ENCODE measurements at regions not wholly inside any gene's neighbourhood (a gene's known extent, or its start where the extent isn't known, plus 50 kb on each side); places are given as distances from the start of the nearest gene placed in this dataset.

DNA sequence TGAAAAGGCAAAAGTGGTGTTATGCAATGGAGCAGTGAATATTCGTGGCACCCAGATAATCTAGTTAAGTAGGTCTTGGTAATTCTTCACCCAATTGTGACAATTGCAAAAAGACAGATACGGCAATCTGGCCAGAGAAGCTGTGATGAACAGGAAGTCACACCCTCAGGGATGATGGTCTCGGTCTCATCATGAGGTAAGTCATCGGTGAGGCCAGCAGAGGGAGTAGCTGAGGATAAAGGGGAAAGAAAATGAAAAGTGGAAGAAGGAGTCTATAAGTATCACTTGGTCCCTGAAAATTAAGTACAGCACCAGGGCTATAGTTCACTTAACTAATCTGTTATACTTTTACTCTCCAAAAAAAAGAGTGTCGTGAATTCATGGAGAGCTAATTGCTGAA is 258.8 kb upstream of the NCAM2 start:
- Histone ChIP-seq H3K79me2 (ENCODE audit: insufficient read depth, low read length) (no peaks in the 10 kb centered on the region), H3K27ac (ENCODE audit: low read depth, low read length) (no peak overlapping the region), H2AFZ (ENCODE audit: low read depth, low read length, poor library complexity, severe bottlenecking) (no peak overlapping the region), H3K27me3 (ENCODE audit: insufficient read depth, low read length) (no peaks in the 10 kb centered on the region), H3K4me1 (ENCODE audit: control insufficient read depth in 1 of 2, insufficient read depth in 2 of 2, low read length in 2 of 2) (no peaks in the 10 kb centered on the region), H3K4me2 (ENCODE audit: low read length) (no peak overlapping the region), H4K20me1 (ENCODE audit: insufficient read depth) (no peaks in the 10 kb centered on the region), H3K9me2 (ENCODE audit: insufficient read depth) (no peaks in the 10 kb centered on the region), H3K4me3 (replicated peaks in 1 of 2; ENCODE audit: low read depth in 1 of 2, low read length in 2 of 2) (no peak overlapping the region), H3K9me3 (ENCODE audit: control insufficient read depth in 1 of 2, insufficient read depth in 1 of 2, low read depth in 1 of 2, low read length in 2 of 2) (peaks cover 16 to 44% of the 10 kb centered on the region in 2 experiments; a peak in 3 of 4 replicates), H3K9ac (ENCODE audit: low read length) (no peak overlapping the region), H3K36me3 (ENCODE audit: control insufficient read depth in 1 of 2, insufficient read depth in 2 of 2, low read length in 2 of 2) (no peaks in the 10 kb centered on the region)
- CTCF ChIA-PET = no interaction called here
- intact Hi-C loops (cut with micrococcal nuclease) = no loop called here
- RAD21 ChIA-PET (ENCODE audit: low non-redundant PET in 1 of 2, low total read pairs in 2 of 2, uncharacterized antibody in 2 of 2, unreplicated experiment in 2 of 2) = no interaction called here
- TF ChIP-seq, protein P1, sequence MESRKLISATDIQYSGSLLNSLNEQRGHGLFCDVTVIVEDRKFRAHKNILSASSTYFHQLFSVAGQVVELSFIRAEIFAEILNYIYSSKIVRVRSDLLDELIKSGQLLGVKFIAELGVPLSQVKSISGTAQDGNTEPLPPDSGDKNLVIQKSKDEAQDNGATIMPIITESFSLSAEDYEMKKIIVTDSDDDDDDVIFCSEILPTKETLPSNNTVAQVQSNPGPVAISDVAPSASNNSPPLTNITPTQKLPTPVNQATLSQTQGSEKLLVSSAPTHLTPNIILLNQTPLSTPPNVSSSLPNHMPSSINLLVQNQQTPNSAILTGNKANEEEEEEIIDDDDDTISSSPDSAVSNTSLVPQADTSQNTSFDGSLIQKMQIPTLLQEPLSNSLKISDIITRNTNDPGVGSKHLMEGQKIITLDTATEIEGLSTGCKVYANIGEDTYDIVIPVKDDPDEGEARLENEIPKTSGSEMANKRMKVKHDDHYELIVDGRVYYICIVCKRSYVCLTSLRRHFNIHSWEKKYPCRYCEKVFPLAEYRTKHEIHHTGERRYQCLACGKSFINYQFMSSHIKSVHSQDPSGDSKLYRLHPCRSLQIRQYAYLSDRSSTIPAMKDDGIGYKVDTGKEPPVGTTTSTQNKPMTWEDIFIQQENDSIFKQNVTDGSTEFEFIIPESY (IDR thresholded peaks at IDR 0.05; ENCODE audit: extremely low read depth, insufficient replicate concordance, low read length) = no peak
- TF ChIP-seq JUND (IDR thresholded peaks at IDR 0.05) (no peak), RAD21 (IDR thresholded peaks at IDR 0.05; ENCODE audit: low read depth) (no peak), ZNF274 (IDR thresholded peaks at IDR 0.05; ENCODE audit: low read depth, low read length) (no peak), EZH2 (IDR thresholded peaks at IDR 0.05) (no peak), FOSL1 (IDR thresholded peaks at IDR 0.05; ENCODE audit: low read depth) (no peak), YY1 (IDR thresholded peaks at IDR 0.05; ENCODE audit: extremely low read depth, insufficient replicate concordance, low read depth, low read length) (no peak)
- TF ChIP-seq, protein P2, sequence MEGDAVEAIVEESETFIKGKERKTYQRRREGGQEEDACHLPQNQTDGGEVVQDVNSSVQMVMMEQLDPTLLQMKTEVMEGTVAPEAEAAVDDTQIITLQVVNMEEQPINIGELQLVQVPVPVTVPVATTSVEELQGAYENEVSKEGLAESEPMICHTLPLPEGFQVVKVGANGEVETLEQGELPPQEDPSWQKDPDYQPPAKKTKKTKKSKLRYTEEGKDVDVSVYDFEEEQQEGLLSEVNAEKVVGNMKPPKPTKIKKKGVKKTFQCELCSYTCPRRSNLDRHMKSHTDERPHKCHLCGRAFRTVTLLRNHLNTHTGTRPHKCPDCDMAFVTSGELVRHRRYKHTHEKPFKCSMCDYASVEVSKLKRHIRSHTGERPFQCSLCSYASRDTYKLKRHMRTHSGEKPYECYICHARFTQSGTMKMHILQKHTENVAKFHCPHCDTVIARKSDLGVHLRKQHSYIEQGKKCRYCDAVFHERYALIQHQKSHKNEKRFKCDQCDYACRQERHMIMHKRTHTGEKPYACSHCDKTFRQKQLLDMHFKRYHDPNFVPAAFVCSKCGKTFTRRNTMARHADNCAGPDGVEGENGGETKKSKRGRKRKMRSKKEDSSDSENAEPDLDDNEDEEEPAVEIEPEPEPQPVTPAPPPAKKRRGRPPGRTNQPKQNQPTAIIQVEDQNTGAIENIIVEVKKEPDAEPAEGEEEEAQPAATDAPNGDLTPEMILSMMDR (IDR thresholded peaks at IDR 0.05 in 2 of 3, conservative IDR thresholded peaks at IDR 0.05 in 1 of 3; ENCODE audit: borderline replicate concordance in 1 of 3, insufficient read depth in 1 of 3, low read depth in 2 of 3, low read length in 2 of 3) = no peak
- TF ChIP-seq, protein P3, sequence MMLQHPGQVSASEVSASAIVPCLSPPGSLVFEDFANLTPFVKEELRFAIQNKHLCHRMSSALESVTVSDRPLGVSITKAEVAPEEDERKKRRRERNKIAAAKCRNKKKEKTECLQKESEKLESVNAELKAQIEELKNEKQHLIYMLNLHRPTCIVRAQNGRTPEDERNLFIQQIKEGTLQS (IDR thresholded peaks at IDR 0.05) = no peak
- BruUV-seq (replicated peaks) = no TSS peak
- POLR2A ChIA-PET = no interaction called here
- DNase-seq (ENCODE audit: low read depth, low spot score) = no peak
- no peak for ATAC-seq

Measured in HCT116 (cell line).